ENCODE measurements at regions not wholly inside any gene's neighbourhood (a gene's known extent, or its start where the extent isn't known, plus 50 kb on each side); places are given as distances from the start of the nearest gene placed in this dataset.

- Histone ChIP-seq H3K27ac (replicated peaks; ENCODE audit: low read length) (no peak overlapping the region), H3K27me3 (ENCODE audit: control insufficient read depth in 3 of 3, insufficient read depth in 3 of 3, low read depth in 1 of 3, low read length in 3 of 3) (no peaks in the 10 kb centered on the region), H2BK120ac (ENCODE audit: low read depth, low read length) (no peak overlapping the region), H3K9me3 (replicated peaks in 1 of 2; ENCODE audit: control insufficient read depth in 2 of 2, insufficient read depth in 1 of 2, low read depth in 1 of 2, low read length in 2 of 2) (peaks cover 4 to 11% of the 10 kb centered on the region in 2 donors), H3K14ac (ENCODE audit: low read length) (no peak overlapping the region), H3K4me2 (ENCODE audit: insufficient read depth, low read length, poor library complexity, severe bottlenecking) (no peak overlapping the region), H3K36me3 (replicated peaks in 1 of 2; ENCODE audit: control insufficient read depth in 2 of 2, insufficient read depth in 2 of 2, low read length in 2 of 2) (no peaks in the 10 kb centered on the region), H3K18ac (ENCODE audit: low read length) (no peak overlapping the region), H2AFZ (ENCODE audit: low read length) (no peak overlapping the region), H2BK12ac (ENCODE audit: low read length) (no peak overlapping the region), H3K4ac (ENCODE audit: low read length) (no peak overlapping the region), H3K4me1 (ENCODE audit: control insufficient read depth in 2 of 2, insufficient read depth in 1 of 2, low read depth in 1 of 2, low read length in 2 of 2) (no peaks in the 10 kb centered on the region), H2BK15ac (ENCODE audit: low read length) (no peak overlapping the region), H2AK5ac (ENCODE audit: low read depth, low read length) (no peak overlapping the region), H4K8ac (ENCODE audit: low read depth, low read length) (no peak overlapping the region), H3K23ac (ENCODE audit: low read depth, low read length, poor library complexity) (no peak overlapping the region), H3K9ac (ENCODE audit: low read depth, low read length, poor library complexity) (no peak overlapping the region), H4K91ac (ENCODE audit: low read depth, low read length, poor library complexity) (no peak overlapping the region), H3K4me3 (ENCODE audit: low read length in 2 of 2) (no peak overlapping the region), H2BK5ac (ENCODE audit: low read length) (no peak overlapping the region), H3K79me1 (ENCODE audit: low read depth, low read length) (no peaks in the 10 kb centered on the region)
- no CpG with 5 or more reads among the region's 2 CpGs for WGBS, 2 donors (ENCODE audit: extremely low coverage in 2 of 2, insufficient read length in 2 of 2, insufficient replicate concordance in 1 of 2)
- no peak for DNase-seq (ENCODE audit: low spot score)
Measured at GRCh38 chr20:56195946-56196345, 52.6 kb upstream of the MC3R start.
